ENCODE measurements at regions not wholly inside any gene's neighbourhood (a gene's known extent, or its start where the extent isn't known, plus 50 kb on each side); places are given as distances from the start of the nearest gene placed in this dataset.

GRCh38 chr3:30986551-30986950, 92.1 kb upstream of the GADL1 start:
- no peak overlapping the region for H3K14ac ChIP-seq (ENCODE audit: insufficient read depth, low read length)

More at GRCh38 chr3:30986551-30986950, 92.1 kb upstream of the GADL1 start:
- Histone ChIP-seq H3K18ac (ENCODE audit: insufficient read length, low read depth, low read length) (no peak overlapping the region), H4K20me1 (ENCODE audit: control insufficient read depth, insufficient read depth, insufficient read length) (no peaks in the 10 kb centered on the region), H3K56ac (ENCODE audit: insufficient read length, low read depth, low read length) (no peak overlapping the region), H3K79me2 (ENCODE audit: insufficient read depth, low read length) (no peaks in the 10 kb centered on the region), H4K5ac (ENCODE audit: insufficient read length, low read depth, low read length) (no peak overlapping the region), H3K23ac (ENCODE audit: insufficient read length, low read depth, low read length) (no peak overlapping the region), H3K27me3 (ENCODE audit: insufficient read depth, low read length) (no peaks in the 10 kb centered on the region), H3K4ac (ENCODE audit: low read depth, low read length) (no peak overlapping the region), H2BK5ac (ENCODE audit: insufficient read length, low read length) (no peak overlapping the region), H2AFZ (ENCODE audit: low read length) (no peak overlapping the region), H3K9me3 (ENCODE audit: control insufficient read depth, low read depth, low read length) (no peaks in the 10 kb centered on the region), H3K79me1 (ENCODE audit: insufficient read depth, low read depth, low read length, poor library complexity, severe bottlenecking) (no peaks in the 10 kb centered on the region), H3K4me2 (ENCODE audit: insufficient read depth, insufficient read length, low read length) (no peak overlapping the region), H3K23me2 (ENCODE audit: insufficient read length, low read depth, low read length, poor library complexity, severe bottlenecking) (no peaks in the 10 kb centered on the region), H3K4me1 (ENCODE audit: insufficient read depth, low read length) (no peaks in the 10 kb centered on the region), H4K91ac (ENCODE audit: insufficient read length, low read depth, low read length) (no peak overlapping the region), H2BK15ac (ENCODE audit: low read depth, low read length) (no peak overlapping the region), H2BK120ac (ENCODE audit: low read depth, low read length, poor library complexity, severe bottlenecking) (no peak overlapping the region), H2AK5ac (ENCODE audit: insufficient read length, low read length) (no peak overlapping the region), H4K8ac (replicated peaks; ENCODE audit: insufficient read length, low read depth, low read length) (no peak overlapping the region), H3K27ac (ENCODE audit: insufficient read length, low read depth, low read length) (no peak overlapping the region), H2BK20ac (ENCODE audit: low read depth, low read length, poor library complexity, severe bottlenecking) (no peak overlapping the region), H2BK12ac (ENCODE audit: insufficient read length, low read depth, low read length) (no peak overlapping the region), H3T11ph (ENCODE audit: low read length) (no peak overlapping the region), H3K9ac (ENCODE audit: extremely low read depth, insufficient read length, low read length) (no peak overlapping the region)
- no peak for TF ChIP-seq CTCF (conservative IDR thresholded peaks at IDR 0.05)
- Mint-ChIP-seq H3K36me3 (ENCODE audit: insufficient read depth in 1 of 3, low read depth in 3 of 3) (no peaks in the 10 kb centered on the region), H3K27ac (no peak overlapping the region), H3K4me3 (no peak overlapping the region), H3K4me1 (peaks cover 8 to 11% of the 10 kb centered on the region in 2 experiments), H3K27me3 (ENCODE audit: low read depth) (peaks cover 5% of the 10 kb centered on the region), H3K9me3 (no peaks in the 10 kb centered on the region)
- DNase-seq, result no peak
- no CpG with 5 or more reads among the region's 3 CpGs for WGBS (ENCODE audit: extremely low coverage, insufficient read length, low lambda C conversion rate)
